GM21786 (cell line): ENCODE measurements at regions not wholly inside any gene's neighbourhood (a gene's known extent, or its start where the extent isn't known, plus 50 kb on each side); places are given as distances from the start of the nearest gene placed in this dataset.

ENCODE experiments used
- ATAC-seq: cut with Tn5 transposase; IDR thresholded peaks from one replicate; pipeline ENCODE4 v1.9.1; 2021; ENCODE audit not compliant: unreplicated experiment

DNA sequence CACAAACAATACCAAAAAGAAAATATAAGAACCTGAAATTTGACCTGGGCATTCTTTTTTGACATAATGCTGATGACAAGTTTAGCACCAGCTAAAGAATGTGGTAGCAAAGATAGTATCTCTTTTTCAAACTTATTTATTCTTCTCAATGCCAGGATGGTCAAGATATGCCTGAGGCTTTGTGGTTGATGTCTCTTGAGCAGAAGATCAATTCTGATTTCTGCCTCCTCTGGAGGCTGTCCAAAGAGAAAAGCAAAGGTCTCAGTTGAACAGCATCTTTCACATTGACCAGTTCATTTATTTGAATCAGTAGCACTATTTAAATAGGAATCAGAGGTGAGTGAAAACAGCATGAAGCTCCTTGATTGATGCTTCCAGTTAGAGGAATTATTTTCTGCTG is 588.2 kb downstream of the HTR1A start:
- no peak for ATAC-seq

DNA sequence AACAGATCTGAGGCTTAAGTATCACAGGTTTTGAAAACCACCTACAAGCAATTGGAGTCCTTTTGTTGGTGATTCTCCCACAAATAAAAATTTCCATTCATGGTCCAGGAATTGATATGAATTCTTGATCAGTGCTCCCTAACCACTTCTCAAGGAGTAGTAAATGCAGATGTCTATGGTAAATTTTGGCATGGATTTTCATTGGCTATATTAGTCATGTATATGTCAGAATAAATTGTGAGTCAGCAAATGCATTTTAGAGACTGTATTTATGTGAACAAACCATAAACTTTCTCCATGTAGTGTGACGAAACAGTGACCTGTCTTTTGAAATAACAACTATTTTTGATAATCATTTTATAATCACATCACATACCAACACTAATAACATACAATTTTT is 611.1 kb downstream of the HTR1A start:
- ATAC-seq = no peak

DNA sequence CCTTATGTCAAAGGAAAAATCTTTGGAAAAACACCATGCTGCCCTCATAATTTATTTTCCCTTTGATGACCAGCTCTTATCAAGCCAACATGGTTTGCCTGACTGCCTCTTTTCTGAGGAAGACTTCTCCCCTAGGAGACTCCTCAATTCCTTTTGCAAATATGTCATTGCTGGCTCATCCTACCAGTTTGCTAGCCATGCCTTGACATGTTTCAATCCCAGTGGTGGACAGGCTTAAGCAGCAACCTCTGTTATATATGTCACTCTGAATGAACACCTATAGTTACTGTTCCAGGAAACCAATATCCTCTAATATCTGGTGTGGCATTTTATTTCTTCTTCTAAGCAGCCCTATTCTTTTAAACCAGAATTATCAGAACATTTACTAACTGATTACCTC is 615.8 kb downstream of the HTR1A start:
- no peak for ATAC-seq

DNA sequence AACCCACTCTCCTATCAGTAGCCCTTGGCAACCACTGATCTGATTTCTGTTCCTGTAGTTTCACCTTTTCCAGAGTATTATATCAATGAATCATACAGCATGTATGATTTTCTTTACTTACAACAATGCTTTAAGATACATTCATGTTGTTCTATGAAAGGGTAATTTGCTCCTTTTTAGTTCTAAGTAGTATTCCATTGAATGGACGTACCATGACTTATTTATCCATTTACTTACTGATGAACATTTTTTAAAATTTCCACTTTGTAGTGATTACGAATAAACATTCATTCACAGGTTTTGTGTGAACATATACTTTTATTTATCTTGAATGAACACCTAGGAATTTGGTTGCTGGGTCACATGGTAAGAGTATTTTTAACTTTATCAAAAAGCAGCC is 620.8 kb downstream of the HTR1A start:
- no peak for ATAC-seq

DNA sequence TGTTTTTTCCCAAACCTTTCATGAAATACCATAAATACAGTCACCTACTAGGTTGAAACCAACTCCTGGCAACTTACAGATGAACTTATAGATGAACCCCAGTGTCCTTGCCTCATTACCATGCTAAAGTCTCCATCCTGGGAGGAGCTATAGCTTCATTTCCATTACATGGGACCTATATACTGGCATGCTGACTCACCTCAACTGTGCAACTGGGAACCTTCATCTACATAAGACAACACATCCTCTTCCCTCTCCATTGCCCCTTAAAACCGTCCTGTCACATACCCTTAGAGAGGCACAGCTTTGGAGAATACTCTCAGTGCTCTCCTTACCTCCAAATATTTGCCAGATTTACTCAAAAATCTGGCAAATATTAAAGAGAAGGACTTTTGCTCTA is 638.3 kb downstream of the HTR1A start:
- no peak for ATAC-seq

DNA sequence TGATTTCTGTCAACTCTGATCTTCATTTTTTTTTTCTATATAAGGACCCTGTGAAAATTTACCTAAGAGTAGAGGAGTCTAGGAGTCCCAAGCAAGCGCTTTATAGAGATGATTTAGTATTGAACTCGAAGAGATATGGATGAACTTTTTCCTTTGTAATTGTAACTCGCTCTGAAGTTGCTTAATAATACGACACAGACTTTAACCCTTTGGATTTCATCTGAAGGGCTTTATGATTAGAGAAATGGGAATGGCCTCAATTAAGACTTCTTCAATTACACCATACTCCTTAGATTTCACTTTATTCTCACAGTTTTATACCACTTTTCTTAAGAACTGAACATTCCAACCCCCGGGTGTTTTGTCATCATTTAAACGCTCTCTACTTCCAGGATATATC is 647.7 kb downstream of the HTR1A start:
- no peak for ATAC-seq

DNA sequence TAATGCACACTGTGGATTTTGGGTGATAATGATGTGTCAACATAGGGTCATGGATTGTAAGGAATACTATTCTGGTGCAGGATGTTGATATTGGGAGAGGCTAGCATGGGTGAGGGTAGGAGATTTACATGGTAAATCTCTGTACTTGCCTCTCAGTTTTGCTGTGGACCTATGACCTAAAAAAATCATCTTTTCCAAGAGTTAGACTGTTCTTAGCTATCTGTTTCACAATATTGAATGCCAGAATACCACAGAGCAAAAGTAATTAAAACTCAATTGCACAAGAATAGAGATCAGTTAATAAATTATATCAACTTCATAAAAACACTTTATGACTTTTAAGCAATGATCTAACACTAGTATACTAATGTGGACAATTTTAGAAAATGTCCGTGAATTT is 651.6 kb downstream of the HTR1A start:
- no peak for ATAC-seq

DNA sequence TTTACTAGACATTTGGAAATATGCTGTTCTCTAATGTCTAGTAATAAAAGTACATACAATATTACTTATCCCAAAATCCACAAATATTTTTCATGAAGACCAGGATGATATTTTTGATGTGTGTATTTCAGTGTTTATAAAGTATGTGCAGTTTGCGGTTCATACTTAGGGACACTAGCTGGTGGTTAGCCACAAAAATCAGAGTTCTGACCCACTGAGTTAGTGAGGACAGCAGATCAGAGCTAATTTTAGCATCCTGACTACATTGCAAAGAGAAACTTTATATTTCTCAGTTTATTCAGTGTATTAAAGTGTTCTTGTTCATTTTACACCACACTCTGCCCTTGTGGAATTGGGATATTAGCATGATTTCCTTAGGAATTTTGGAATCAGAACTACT is 655.3 kb downstream of the HTR1A start:
- no peak for ATAC-seq

DNA sequence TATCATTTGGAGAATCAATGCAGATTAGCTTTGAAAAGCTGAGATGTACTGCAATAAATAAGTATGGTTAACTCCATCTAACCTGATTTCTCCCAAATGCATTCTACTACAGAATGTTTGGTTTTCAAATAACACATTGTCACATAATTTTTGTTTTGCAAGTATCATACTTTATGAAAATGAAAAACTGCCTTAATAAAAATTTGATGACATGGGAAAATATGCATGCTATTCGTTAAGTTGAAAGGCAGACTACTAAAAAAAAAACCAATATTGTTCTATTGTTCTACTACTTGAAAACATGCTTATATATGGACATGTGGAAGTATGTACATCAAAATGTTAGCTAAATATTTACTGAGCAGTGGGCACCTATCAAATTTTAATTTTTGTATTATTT is 668.9 kb downstream of the HTR1A start:
- no peak for ATAC-seq

DNA sequence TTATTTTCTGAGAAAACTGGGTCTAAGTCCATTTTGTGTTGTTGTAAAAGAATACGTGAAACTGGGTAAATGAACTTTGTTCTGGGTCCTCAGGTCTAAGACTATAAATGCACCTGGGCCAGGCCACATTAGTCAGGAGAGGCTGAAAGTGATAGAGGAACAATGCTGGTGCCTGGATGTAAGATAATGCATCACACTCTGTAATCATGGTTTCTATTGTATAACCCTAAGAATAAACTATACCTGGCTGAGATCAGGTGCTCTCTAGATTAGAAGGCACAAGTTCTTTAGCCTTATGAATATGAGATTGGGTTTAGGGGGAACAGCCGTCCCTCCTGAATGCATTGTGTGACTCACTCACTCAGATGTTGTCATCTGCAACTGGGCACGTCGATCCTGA is 675.5 kb downstream of the HTR1A start:
- ATAC-seq = no peak

DNA sequence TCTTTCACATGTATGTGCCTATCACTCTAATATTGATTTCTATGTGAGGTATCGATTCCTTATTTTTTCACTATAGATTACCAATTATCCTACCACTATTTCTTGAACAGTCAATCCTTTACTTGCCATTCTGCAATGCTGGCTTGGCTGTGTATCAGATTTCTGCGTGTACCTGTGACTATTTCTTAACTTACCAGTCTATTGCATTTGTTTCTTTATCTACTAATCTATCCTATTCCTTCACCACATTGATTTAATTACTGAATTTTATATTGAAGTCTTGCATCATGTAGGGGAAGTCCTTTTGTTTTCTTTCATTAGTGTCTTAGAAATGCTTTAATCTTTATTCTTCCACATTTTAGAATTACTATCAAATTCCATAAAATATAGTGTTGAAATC is 684.8 kb downstream of the LRRC70 start:
- ATAC-seq = no peak

DNA sequence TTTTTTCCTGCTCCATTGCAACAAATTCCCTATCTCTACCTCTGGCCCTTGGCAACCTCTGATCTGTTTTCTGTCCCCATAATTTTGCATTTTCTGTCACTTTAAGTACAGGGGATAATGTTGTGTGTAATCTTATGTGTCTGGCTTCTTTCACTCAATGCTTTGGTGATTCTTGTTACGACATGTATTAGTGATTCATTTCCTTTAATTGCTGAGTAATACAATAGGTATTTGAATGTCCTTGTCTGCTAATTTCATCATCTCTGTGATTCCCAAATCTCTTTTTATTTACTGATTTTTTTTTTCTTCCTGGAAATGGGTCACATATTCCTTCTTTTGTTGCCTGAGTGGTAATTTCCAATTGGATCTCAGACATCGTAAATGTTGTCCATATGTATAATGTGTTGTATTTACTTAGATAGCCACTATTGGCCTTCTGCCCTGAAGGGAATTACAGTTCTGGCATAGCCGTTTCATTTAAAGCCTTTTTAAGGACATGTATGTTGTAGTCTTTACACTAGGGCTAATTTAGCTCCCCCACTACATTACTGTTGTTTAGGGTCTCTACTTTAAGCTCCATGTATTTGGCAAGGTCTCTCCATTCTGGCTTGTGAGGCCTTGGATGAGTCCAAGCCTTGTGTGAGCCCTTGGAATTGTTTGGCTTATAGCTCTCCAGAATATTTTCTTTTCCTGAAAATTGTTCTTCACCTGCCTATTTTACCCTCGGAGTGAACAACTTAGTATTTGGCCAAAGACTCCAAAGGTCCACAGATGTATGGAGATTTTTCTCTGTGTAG is 683.8 kb downstream of the LRRC70 start:
- no peak for ATAC-seq

DNA sequence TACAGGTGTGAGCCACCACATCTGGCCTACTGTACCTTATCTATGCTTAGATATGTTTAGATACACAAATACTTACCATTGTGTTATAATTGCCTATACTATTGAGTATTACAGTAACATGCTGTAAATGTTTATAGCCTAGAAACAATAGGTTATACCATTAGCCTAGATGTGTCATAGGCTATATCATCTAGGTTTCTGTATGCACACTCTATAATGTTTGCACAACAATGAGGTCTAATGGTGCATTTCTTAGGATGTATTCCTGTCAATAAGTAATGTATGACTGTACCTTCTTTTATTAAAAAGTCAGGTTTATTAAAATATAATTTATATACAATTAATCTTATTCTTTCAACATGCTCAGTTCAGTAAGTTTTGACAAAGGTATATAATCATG is 683.1 kb downstream of the LRRC70 start:
- ATAC-seq = no peak

DNA sequence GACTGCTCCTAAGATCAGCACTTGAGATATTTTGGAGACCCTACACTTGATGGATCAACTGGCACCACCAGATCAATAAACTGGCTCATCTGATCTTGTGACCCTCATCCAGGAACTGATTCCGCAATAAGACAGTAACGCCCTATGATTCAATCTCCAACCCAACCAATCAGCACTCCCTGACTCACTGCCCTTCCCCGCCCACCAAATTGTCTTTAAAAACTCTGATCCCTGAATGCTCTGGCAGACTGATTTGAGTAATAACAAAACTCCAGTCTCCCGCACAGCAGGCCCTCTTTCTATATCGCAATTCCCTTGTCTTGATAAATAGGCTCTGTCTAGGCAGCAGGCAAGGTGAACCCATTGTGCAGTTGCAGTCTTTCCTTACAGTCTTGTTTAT is 677.0 kb downstream of the LRRC70 start:
- ATAC-seq = no peak

DNA sequence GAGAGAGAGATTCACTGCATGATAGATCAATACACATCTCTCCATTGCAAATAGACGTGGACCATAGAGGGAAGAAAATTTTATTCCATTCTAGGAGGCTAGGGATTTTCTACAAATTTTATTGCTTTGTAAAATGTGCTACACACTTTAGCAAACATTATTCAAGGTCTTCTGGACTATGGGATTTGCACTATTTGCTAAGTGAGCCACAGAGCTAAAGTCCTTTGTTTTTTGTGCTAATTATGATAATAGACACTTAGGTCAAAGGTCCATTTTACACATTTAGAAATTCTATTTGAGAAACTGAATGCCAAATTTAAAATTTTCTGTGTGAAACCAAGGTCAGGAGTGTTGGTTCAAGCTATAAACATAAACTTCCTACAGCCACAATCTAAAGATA is 672.3 kb downstream of the LRRC70 start:
- no peak for ATAC-seq

DNA sequence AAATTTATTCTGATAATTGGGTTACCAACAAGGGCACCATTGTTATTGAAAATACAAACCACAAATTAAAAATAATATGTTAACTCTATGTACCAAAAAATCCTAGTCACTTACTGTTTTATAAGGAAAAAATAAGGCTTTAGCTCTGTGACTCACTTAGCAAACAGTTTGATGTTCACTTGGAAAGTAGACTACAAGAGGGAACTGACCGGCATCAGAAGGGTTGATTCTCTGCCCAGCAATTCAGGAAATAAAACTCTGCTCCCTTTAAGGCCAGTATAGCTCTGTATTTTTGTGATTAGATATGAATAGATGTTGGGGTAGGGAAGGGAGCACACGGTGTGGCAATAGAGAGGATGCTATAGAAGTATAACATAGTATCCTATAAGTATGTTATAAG is 671.3 kb downstream of the LRRC70 start:
- ATAC-seq = no peak

DNA sequence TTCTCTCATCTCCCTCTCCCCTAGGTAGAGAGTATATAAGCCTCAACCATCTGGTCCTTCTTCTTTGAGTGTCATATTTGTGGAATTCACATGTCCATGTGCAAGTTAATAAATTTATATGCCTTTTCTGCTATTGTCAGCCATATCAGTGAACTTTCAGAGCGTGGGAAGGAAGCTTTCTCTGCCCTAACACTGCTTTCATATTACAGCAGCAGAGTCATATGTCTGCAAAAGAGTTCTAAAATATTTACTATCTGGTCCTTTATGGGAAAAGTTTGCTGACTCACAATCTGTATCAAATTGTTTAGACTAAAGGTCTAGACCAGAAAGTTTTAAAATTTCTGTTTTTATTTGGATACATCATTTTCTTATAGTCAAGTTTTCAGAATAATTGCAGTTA is 669.0 kb downstream of the LRRC70 start:
- ATAC-seq = no peak

DNA sequence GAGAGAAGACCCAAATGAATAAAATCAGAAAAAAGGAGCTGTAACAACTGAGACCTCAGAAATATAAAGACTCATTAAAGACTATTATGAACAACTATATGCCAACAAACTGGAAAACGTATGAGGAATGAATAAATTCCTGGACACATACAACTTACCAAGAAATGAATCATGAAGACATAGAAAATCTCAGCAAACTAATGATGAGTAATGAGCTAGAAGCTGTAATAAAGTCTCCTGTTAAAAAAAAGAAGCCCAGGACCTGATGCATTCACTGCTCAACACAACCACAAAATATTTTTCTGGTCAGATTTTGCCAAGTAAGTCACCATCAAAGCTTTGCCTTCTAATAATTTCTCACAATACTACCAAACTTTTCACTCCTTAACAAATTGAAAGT is 666.7 kb downstream of the LRRC70 start:
- ATAC-seq = no peak

DNA sequence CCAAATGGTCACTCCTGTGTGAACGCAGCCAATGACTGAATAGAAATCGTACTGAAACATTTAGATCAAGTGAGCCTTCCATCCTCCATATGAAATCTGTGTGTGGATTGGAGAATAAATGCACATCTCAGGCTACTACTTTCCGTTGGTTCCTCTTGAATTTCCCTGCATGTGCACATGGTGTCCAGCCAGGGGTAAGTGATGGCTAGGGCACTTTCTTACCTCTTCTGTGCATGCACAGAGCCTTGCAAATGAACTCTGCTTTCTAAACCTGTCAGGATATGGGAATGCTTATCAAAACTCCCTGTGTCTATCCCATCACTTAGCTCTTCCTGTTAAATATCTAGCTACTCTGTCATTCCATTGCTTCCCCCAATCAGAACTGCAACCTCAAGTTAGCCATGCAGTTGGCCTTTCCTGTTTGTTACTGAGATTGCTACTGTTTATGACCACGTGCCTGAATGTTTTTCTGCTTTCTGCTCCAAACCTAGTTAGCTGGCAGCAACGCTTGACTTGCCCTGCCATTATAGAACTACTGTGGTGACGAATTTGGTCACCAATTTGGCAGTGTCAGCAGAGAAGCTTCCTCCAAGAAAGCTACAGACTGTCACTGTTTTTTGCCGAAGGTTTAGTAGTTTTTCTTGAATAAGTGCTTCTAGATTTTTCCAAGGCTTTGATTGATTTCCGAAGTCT is 661.6 kb downstream of the LRRC70 start:
- ATAC-seq = no peak

DNA sequence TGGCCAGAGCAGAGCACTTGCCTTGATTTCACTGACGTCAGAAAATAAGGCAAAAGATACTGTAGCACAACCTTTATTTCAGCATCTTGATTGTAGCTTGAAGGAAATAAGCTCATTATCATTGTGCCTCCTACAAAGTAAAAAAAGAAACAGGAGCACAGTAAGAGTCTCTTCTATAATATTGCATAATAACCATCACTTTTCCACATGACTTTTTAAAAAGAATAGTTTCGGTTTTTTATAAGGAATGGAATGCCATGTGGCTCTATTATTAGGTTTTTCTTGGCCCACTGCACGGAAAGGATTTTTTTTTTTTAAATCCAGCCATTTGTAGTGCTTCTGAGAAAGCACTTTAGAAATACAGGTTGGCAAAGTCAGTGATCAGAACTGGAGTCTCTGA is 655.3 kb downstream of the LRRC70 start:
- ATAC-seq = no peak

DNA sequence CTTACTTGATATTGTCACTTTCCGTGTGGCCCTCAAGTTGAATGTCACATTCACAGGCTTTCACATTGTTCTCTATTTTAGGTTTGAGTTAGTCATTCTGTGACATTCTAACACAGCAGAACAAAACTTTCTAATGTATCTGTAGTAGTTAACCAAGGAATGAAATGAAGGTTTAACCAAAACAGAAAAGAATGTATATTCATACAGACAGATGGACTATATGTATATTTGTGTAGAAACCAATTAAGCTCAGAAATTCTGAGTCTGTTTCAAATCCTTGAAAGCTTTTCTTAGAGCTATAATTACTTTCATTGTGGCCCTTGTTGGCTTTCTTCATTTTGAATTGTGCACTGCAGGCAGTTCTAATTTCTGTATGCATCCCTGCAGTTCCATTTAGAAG is 654.7 kb downstream of the LRRC70 start:
- ATAC-seq = no peak

DNA sequence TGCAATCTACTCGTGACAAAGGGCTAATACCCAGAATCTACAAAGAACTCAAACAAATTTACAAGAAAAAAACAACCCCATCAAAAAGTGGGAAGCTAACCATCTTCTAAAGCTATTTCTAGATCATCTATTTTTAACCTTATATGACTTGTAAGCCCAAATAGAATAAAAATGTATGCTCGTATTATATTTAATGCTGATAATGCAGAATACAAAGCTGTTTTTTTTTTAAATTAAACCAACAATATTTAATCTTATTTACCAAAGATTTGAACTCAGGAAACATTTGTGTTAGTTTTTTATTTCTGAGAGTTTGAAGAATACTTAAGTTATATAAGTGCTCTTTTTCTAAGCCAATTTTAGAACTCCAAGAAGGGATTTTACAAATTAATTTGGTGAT is 652.1 kb downstream of the LRRC70 start:
- ATAC-seq = no peak

DNA sequence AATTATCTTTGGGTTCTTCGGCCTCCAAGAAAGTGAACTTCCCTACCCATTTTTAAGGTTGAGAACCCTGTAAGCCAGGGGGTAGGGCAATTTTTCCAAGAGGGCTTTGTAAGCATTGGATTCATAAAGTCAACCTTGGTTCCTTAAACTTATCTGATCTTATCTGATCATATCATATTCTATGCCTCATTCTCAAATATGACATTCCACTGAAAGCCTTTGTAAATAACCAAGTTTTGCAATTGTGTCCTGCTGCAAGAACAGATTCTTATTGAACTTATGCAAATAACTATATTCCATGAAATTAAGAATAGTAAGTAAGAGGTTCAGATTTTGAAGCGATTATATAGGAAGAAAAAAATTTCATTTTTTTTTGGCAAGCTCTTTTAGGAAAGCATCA is 649.5 kb downstream of the LRRC70 start:
- no peak for ATAC-seq
